NCI-H2029 (cell line): ENCODE measurements at regions not wholly inside any gene's neighbourhood (a gene's known extent, or its start where the extent isn't known, plus 50 kb on each side); places are given as distances from the start of the nearest gene placed in this dataset.

Source experiments
- DNase-seq: peaks from one replicate; lab custom pipeline; 2025; lab: John Stamatoyannopoulos, UW

DNA sequence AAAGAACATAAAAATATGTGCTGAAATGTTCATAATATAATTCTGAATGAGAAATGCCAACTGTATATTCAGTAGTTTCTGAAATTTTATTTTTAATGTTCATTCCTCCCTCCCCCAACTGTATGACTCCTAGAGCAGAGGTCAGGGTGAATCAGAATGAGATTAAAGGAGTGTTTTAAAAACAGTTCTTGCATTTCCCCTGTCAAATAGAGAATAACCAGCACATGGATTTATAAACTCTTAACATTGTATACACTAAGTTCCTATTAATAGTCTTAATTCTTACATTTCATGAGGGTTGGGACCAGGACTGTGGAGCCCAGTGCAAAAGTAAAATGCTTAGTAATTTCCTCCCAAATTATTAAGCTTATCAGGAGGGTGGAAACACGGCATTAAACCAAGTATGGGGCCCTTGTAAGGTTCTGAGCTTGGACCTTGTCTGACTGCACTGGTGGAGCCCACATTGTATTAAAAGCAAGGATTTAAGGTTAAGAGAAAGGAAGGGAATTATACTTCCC lies 474.6 kb upstream of the RAG2 start:
- DNase-seq: no peak

DNA sequence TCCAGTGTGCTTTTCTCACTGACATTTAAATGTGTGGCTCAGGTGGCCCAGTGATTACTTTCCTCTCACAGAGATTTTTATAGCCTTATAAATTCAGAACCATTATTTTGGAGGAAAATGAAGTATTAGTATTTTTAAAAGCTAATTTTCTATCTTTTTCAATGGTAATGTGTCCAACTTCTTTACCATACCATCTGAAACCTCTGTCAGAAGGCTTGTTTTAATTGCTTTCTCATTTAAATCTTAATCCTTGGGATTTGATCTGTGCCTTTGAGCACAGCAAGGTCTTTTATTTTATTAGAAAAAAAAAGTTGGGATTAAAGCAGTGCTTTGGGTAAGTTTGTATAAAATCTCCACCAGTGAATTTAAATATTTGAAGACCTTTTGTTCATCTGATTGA lies 452.3 kb upstream of the RAG2 start:
- DNase-seq: no peak

DNA sequence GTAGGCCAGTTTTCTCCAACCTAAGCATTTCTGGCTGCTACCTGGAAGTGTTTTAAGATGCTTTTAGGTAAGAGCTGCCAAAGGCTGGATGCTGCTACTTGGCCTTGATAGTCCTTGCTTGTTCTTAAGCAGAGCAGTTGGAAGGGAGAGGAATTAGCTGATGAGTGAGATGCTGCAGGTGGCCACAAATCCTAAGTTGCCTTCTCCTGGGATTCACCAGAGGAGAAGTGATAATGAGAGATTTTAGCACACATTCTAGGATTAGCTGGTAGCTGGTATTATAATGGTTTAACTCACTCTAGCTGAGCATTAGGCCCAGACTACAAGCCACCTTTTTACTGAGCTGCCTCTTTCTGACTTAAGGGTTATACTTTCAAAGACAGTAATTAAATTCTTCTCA lies 442.9 kb upstream of the RAG2 start:
- DNase-seq: no peak

DNA sequence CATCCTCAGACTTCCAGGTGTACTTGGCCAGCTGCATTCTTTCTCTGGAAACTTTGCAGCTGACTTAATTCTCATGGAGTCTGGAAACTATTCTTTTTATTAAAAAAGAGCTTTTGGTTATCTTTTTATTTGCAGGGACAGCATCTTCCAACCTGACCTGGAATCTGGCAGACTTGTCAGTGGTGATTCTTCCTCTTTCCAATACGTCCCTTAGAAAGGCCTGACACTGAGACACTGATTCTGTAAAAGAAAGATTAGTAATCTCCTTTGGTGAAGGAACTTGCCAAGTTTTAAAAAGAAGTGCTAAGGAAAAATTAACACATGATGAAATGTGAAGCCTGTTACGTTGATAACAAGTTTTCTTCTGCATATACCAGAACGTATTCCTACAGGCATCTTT lies 440.9 kb upstream of the RAG2 start:
- DNase-seq: no peak

DNA sequence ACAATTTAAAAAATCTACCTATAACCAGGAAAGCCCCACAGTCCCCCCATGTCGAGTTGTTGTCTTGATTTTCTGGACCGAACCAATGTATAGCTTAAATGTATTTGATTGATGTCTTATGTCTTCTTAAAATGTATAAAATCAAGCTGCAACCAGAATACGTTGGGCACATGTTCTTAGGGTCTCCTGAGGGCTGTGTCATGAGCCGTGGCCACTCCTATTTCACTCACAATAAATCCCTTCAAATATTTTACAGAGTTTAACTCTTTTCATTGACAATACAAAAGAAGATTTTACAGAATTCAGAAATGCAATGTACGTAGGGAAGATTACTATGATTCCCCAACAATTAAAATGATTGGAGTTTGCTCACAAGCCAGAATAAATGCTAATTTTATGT lies 428.7 kb upstream of the RAG2 start:
- no peak for DNase-seq

DNA sequence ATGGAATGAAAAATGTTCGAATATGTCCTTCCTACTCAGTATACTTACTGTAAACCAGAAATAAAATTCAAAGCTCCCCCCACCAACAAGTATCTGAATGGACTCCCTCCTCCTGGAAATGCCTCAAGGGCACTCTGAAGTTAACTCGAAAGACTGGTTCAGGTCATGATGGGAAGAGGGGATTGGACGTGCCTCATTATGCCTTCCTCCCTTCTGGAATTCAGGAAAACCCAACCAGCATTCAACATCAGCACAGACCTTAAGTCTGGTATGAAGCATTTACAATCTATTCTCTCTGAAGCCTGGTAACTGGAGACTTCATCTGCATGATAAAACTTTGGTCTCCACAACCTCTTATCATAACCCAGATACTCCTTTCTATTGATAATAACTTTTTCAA lies 428.3 kb upstream of the RAG2 start:
- no peak for DNase-seq

DNA sequence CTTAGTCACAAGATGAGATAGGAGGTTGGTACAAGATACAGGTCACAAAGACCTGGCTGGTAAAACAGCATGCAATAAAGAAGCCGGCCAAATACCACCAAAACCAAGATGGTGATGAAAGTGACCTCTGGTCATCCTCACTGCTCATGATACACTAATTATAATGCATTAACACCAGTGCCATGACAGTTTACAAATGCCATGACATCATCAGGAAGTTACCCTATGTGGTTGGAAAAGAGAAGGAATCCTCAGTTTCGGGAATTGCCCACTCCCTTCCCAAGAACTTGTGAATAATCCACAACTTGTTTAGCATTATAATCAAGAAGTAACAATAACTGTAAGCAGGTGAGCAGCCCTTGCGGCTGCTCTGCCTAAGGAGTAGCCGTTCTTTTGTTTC lies 408.5 kb upstream of the RAG2 start:
- DNase-seq: no peak

DNA sequence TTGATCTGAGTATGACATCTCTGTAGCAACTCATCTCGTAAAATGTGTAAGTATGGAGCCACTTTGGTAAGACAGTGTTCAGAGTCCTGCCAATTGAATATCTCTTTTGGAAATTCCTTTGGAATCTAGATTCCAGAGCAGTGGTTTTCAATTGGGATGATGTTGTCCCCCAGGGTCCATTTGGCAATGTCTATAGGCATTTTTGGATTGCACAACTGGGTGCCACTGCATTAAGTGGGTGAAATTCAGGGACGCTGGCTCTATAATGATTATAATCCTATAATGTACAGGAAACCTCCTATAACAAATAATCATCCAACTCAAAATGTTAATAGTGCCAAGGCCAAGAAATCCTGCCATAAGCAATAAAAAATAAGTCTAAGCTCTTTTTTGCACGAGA lies 404.8 kb upstream of the RAG2 start:
- DNase-seq: no peak

DNA sequence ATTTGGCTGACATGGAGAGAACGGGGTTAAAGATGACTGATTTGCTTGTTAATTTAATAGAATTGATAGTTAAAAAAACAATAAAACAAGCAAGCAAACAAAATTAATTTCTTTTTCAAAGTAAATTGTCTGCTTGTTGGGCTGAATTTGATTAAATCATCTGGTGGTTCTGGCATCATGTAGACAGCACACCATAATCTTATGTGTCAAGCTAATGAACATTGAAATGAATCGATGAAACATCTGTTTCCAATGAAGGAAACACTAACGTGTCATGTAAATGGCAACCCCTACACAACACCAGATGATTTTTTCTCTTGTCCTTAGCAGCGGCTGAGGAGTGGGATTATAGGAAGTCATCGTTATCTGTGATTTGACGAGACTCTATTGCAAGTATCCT lies 399.6 kb upstream of the RAG2 start:
- no peak for DNase-seq

DNA sequence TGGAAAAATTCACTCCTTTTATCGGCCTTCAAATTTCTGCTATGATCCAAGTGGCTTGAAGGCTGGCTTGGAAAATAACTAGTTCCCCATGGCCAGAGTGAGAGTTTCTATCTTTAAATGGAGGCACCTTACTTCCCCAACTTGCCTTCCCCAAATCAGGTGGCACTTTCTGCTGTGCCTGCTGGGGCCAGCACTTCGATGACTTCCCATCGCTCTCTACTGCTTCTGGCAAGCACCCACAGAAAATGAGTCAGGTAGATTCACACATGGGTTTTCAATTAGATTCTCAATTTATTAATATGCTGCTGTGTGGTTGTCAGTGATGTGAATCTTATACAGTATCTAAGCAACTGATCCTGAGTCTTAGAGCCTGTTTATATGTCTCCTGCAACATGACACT lies 398.8 kb upstream of the RAG2 start:
- no peak for DNase-seq

DNA sequence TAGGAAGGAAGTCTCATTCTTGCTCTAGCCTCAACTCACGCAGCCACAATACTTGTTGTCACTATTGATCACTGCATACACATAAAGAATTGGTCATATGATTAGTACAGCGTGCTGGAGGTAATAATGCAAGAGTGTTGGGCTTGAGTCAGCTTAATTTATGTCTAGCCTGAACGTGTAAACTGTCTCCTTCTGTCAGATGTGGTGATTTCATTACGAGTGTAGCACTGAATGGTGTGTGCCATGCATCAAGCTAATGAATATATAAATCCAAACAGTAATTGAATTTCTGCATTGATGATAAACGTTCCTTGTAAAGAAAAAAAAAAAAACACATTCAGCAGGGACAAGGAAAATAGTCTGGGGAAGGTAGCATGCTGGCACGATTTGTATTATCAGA lies 396.2 kb upstream of the RAG2 start:
- DNase-seq: no peak

DNA sequence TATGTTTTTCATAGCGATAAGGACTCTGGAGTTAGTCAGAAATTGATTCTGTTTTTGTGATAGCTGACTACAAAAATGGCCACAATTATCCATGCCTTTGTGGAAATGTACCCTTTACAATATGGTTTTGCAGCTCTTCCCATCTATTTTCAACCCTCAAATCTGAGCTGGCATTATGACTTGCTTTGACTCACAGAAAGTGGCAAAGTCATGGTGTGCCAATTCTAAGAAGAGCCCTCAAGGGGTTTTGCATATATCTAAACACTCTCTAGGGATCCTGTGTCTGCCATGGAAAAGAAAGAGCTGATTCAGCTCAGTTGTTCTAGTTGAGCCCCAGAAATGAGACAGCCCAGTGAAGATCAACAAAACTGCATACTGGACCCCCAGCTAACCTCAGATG lies 390.5 kb upstream of the RAG2 start:
- no peak for DNase-seq

DNA sequence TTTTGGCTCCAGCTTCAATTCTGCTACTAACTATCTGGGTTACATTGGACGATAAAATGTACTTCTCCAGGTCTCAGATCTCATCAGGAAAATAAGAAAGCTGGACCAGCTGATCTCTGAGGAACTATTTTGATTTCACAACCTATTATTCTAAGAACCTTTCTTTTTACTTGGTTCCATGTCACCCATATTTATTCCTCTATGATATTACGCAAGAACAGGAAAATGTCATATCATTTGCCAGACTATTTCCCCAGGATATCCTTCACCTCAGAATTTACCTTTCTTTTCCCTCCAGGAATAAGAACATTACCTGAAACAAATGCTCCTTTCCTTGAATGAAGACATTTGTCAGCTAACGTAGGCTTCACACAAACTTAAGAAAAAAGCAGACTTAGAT lies 387.5 kb upstream of the RAG2 start:
- no peak for DNase-seq

DNA sequence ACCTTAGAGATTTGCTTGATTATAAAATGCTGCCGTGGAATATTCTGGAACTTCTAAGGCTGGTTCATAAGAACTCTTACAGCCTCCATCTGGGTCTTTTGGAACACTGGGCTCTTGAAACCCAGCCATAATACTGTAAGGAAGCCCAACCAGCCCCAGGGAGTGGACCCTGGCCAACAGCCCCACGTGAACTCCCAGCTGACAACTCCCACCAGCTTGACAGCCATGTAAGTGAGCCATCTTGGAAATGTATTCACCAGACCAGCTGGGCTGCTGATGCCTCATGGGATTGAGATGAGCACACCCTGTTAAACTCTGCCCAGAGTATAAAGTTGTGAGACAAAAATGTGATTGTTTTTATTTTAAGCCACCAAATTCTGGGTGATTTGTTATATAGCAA lies 378.7 kb upstream of the RAG2 start:
- DNase-seq: no peak

DNA sequence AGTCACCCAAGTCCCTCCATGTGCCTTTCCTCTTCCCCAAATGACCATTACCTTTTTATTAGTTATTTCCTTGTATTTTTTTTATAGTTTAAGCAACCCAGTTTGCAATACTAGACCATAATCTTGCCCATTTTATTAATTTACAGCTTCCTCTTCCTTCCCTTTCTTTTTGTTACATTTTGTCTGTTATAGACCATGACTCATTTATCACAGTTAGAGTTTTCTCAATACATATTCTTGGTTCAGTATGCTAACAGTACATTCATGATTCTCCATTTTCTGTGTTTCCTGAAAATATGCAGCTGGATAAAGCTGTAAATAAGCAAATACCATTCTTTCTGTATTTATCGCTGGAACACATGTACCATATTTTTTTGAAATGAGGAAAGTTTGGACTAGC lies 376.7 kb upstream of the RAG2 start:
- DNase-seq: no peak

DNA sequence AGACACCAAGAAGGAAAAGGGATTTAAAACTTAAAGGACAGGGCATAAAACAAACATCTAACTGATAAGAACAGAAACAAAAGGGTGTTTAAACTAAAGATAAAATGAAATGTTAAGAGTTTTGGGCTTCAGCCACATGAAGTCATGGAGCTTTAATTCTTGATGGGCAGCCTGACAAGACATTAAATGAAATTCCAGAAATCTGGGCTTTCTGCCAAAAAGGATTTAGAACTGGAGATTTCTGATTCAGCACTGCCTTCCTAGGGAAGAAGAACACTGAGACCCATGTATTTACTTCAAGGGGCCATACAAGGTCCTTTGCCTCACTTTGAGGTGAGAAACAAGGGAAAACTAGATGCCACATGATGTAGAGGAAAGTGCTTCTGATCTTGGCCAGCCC lies 355.9 kb upstream of the RAG2 start:
- no peak for DNase-seq

DNA sequence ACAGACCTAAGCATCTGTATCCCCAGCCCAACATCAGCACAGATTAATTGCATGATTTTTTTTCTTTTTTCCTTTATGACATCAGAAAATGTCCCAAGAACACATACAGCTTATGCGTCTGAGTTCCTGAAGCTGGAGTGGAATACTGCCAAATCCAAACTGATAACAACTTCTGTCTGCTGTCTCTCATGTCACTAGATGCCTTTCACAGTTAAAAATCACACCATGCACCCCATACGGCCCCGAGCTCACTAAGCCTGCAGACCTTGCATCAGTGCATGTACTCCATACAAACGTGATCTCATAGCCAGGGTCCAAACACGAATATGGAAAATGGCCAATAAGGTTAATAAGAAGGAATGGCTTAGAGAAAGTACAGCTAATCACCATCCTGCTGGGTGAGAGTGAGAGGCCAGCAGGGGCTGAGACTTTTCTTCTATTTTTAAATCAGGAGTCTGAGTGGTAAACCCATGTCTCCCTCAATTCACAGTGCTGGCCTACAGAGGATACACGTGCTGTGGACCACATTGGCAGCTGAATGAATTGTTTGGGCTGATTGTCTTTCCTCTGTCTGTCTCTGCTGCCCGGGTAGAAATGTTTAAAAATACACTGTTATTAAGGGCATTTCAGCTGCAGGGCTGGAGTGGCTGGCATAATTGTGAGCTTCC lies 350.6 kb upstream of the RAG2 start:
- no peak for DNase-seq

DNA sequence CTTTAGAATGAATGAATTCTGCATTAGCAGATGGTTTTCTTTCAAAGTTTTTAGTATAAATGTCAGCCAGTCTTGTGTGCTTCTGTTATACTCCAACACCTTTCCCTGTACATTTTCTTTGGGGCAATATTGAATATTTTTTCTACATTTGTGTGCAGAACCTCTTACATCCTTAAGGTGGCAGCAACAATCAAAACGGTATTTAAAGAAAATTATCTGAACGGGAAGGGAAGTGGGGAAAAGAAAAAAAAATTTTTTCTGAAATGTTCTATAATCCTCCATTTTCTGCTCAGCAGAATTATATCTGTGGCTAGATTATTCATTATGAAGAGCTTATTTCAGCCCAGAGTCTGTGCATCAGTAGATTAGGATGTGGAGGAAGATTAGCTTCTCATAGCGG lies 347.3 kb upstream of the RAG2 start:
- DNase-seq: no peak

DNA sequence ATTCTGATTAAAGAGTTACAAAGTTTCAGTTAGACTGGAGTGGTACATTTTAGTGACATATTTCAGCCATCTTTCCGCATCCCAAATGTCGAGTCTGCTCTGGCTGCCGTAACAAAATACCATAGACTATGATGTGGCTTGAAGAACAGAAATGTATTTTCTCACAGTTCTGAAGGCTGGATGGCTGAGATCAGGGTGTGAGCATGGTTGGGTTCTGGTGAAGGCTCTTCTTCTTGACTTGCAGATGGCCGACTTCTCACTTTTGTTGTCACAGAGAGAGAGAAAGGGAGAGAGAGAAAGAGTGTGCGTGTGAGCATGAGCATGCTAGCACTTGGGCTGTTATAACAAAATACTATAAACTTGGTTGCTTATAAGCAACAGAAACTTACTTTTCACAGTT lies 335.4 kb upstream of the RAG2 start:
- DNase-seq: no peak

DNA sequence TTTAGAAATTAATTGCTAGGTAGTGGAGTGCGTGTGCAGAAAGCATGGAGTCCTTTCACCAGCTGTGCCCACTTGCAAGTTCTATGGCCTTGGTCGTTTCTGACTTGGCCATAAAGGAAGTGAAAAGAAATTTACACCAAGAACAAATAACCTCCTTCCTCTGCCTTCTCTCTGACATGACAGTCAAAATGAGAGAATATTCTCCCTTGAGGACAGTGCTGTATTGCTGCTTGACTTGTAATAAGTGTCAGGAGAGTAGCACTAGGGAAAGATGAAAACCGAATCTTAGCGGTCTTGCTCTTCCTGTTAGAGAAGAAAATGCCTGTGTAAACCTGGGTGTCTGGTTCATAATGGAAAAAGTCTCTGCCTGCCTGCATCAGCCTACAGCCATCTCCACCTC lies 333.1 kb upstream of the RAG2 start:
- DNase-seq: no peak

DNA sequence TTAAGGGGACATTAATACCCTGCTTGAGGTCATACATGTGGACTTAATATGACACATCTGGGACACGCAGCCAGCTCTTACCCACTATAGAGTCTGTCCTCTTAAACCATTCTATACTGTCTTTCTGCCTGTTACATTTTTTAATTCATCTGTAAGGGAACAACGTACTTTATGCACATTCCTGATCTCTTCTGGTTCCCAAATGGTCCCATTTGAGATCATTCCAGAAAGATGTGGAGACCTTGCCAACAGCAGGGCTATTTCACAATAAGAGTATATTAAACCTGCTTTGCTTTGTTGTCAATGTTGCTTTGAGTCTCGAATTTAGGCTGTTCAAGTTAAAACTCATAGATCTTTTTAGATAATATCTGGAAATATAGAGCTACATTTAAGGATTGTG lies 332.2 kb upstream of the RAG2 start:
- DNase-seq: no peak

DNA sequence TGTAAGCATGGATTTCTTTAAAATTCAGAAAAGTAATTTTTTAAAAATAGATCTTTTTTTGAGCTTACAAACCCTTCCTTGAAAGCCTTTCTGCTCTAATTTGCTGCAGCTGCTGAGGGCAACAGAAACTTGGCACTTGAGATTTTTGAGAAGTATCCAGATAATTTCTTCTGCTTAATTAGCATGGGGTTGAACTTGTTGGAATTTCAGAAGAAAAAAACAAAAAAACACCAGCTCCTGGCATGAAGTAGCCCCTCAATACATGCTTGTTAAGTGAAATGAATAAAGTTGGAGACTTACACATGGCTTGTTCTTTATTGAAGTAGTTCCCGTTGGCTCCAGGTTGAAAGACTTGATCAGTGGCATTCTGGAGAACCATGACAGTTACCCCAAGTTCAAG lies 331.4 kb upstream of the RAG2 start:
- no peak for DNase-seq

DNA sequence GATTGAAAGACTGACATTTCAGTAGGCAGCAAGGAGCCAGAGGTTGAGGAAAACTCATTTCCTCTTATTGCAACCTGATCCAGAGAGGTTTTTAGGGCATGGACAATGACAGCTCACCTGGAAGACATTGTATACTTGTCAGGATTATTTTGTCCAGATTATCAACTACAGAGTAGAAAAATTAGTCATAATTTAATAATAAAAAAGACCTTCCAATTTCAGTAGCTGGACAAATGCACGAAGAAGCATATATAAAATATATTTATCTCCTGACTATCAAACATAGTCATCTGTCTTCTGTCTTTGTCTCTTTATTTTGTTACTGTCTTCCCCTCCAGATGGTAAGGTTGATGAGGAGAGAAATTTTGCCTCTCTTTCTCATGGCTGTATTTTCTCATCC lies 330.6 kb upstream of the RAG2 start:
- no peak for DNase-seq

DNA sequence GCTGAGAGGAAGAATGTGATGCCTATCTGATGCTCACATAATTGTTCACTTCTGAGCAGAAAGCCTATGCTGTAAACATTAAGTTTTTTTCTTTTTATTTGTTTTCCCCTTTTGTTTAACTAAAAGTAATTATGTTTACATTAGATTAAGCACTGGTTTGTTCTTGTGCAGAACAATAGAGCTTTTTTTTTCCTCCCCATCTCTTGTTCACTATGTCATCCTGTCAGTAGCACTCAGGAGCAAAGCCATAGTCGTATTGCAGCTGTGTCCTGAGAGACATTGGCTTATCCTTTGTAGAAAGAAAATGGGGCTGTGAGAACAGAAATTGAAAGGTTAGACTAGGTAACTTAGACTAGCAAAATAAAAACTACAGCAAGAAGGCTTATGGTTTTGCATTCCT lies 301.8 kb upstream of the RAG2 start:
- DNase-seq: no peak

DNA sequence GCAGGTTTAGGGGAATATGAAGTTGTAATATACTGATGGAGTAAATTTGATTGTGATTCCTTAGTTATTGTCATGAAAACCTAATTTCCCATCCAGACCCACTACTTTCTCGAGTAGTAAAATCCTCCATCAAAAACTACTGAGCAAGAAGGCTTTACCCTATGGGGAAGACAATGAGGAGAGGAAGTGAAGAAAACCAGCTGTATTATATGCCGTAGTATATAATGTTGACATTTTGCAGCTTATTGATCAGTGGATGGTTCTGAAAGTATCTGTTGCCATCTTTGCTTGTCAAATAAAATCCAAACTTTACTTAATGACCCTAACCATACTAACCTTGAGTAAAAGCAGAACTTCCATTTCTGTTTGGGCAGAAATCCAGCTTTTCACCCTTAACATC lies 292.8 kb upstream of the RAG2 start:
- DNase-seq: no peak
